Esophagus (tissue), 2 donors: ENCODE measurements at regions not wholly inside any gene's neighbourhood (a gene's known extent, or its start where the extent isn't known, plus 50 kb on each side); places are given as distances from the start of the nearest gene placed in this dataset.
"Not testable (repeated sequence)": the region's sequence is repeated elsewhere in the genome, so short reads cannot be mapped to it uniquely, and the experiment has no call there.

Source experiments
- H3K27ac ChIP-seq, 2 donors: one replicate each; pipeline ENCODE4 v1.5.1; 2013; ENCODE audit warnings: low read depth in 2 of 2, mild to moderate bottlenecking in 2 of 2, inconsistent platforms in 1 of 2, low read length in 1 of 2, moderate library complexity in 1 of 2
- H3K27me3 ChIP-seq, 2 donors: one replicate each; pipeline ENCODE4 v1.6.1; 2013; ENCODE audit warnings: low read length in 2 of 2, control low read depth in 1 of 2, mild to moderate bottlenecking in 1 of 2; ENCODE audit not compliant: insufficient read depth in 2 of 2, control insufficient read depth in 1 of 2
- H3K36me3 ChIP-seq, 2 donors: one replicate each; pipeline ENCODE4 v1.6.1; 2013; ENCODE audit warnings: low read length in 1 of 2; ENCODE audit not compliant: control insufficient read depth in 2 of 2, insufficient read depth in 2 of 2
- H3K4me1 ChIP-seq, 2 donors: one replicate each; pipeline ENCODE4 v1.6.1; 2013; ENCODE audit warnings: low read length in 1 of 2; ENCODE audit not compliant: control insufficient read depth in 2 of 2, insufficient read depth in 2 of 2
- H3K4me3 ChIP-seq, 2 donors: one replicate each; pipeline ENCODE4 v1.5.1; 2013; ENCODE audit warnings: low read length in 2 of 2, mild to moderate bottlenecking in 2 of 2, low read depth in 1 of 2, moderate library complexity in 1 of 2
- H3K9me3 ChIP-seq, 2 donors: one replicate each; pipeline ENCODE4 v1.6.1; 2013; ENCODE audit warnings: mild to moderate bottlenecking in 2 of 2, low read depth in 1 of 2, low read length in 1 of 2, moderate library complexity in 1 of 2; ENCODE audit not compliant: control insufficient read depth in 2 of 2, insufficient read depth in 1 of 2
- WGBS, 2 donors: extraction: QIAGEN DNeasy Blood & Tissue Kit; methylation state at CpG; one replicate each; pipeline ENCODE4 v1.1.7; 2013; 5-methylcytosine and 5-hydroxymethylcytosine counted together
- donor health status: healthy with polysubstance abuse.
- donor health status: Bipolar disorder and iron deficiency.

- not testable (repeated sequence) for H3K4me1 ChIP-seq, H3K27ac ChIP-seq, H3K27me3 ChIP-seq, H3K36me3 ChIP-seq, H3K9me3 ChIP-seq, H3K4me3 ChIP-seq
- WGBS, 2 donors, result 81% methylated on average over 2 of the region's 2 CpGs
Measured at GRCh38 chr9:42420324-42420723, 236.9 kb downstream of the SPATA31A6 start.

GRCh38 chr9:42421630-42422029, 238.2 kb downstream of the SPATA31A6 start:
- peak overlapping the region in 1 of 2 donors; percentile 47 for H3K27ac ChIP-seq
- not testable (repeated sequence) for H3K9me3 ChIP-seq, H3K4me3 ChIP-seq, H3K4me1 ChIP-seq, H3K36me3 ChIP-seq, H3K27me3 ChIP-seq
- WGBS, 2 donors, result 71 to 84% methylated on average over 7 to 8 of the region's 8 CpGs

- not testable (repeated sequence) for H3K4me1 ChIP-seq, H3K9me3 ChIP-seq, H3K27me3 ChIP-seq, H3K36me3 ChIP-seq, H3K4me3 ChIP-seq, H3K27ac ChIP-seq
- 79 to 85% methylated on average over 4 of the region's 4 CpGs for WGBS, 2 donors
Measured at GRCh38 chr9:42430674-42431615, 247.5 kb downstream of the SPATA31A6 start.

- not testable (repeated sequence) for H3K4me1 ChIP-seq, H3K36me3 ChIP-seq, H3K27ac ChIP-seq, H3K27me3 ChIP-seq, H3K9me3 ChIP-seq, H3K4me3 ChIP-seq
- WGBS, 2 donors, result 63 to 71% methylated on average over 1 of the region's 1 CpG
Measured at GRCh38 chr9:42431616-42432010, 248.2 kb downstream of the SPATA31A6 start.

GRCh38 chr9:42434844-42435714, 251.6 kb downstream of the SPATA31A6 start:
- not testable (repeated sequence) for H3K36me3 ChIP-seq, H3K4me3 ChIP-seq, H3K27me3 ChIP-seq, H3K9me3 ChIP-seq, H3K4me1 ChIP-seq, H3K27ac ChIP-seq
- 67 to 75% methylated on average over 14 to 15 of the region's 15 CpGs for WGBS, 2 donors

DNA sequence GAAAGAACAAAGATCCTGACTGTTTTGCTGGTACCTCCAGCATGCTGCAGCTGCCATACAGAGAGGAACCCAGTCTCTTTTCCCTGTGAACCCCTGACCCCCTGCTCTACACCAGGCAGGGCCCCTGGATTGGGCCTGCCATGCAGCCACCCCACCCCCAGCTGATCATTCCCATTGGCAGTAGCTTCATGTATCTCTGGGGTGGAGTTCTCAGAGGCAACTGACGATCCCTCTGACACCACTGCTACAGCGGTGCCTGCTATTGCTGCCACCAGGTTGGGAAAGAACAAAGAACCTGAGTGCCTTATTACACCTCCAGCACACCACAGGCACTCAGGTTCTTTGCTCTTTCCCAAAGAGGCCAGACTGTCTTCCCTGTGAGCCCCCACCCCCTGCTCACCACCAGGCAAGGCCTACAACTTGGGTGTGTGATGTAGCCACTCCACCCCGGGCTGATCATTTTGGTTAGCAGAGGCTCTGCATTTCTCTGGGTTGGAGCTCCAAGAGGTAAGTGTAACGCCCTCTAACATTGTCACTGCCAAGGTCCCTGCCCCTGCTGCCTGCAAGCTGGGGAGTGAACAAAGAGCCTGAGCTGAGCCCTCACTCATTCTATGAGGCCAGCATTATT, 252.4 kb downstream of the SPATA31A6 start:
- H3K4me1 ChIP-seq, H3K27me3 ChIP-seq, H3K36me3 ChIP-seq, H3K27ac ChIP-seq, H3K4me3 ChIP-seq, H3K9me3 ChIP-seq: not testable (repeated sequence)
- 85 to 87% methylated on average over 2 to 3 of the region's 4 CpGs for WGBS, 2 donors

- H3K36me3 ChIP-seq, H3K4me1 ChIP-seq, H3K9me3 ChIP-seq, H3K27me3 ChIP-seq, H3K4me3 ChIP-seq, H3K27ac ChIP-seq: not testable (repeated sequence)
- WGBS, 2 donors, result 47 to 64% methylated on average over 2 of the region's 6 CpGs
Measured at GRCh38 chr9:42437057-42437759, 253.7 kb downstream of the SPATA31A6 start.

- H3K27me3 ChIP-seq, H3K36me3 ChIP-seq, H3K27ac ChIP-seq, H3K4me3 ChIP-seq, H3K9me3 ChIP-seq, H3K4me1 ChIP-seq: not testable (repeated sequence)
Measured at GRCh38 chr9:42442680-42443079, 259.2 kb downstream of the SPATA31A6 start.

DNA sequence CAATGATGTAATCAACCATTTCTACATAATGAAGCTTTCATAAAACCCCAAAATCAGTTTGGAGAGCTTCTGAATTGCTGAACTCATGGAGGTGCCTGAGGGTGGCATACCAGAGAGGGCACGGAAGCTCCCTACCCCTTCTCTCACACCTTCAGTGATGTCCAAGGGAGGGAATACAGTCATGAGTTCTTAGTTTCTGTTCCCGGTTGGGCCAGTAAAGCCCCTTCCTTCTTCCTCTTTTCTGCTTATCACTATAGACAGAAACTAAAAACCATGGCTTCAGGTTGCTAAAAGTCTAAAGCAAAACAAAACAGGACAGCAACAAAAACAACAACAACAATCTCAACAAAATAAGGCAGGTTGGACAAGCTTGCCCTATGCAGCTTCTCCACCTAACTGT, 260.0 kb downstream of the SPATA31A6 start:
- H3K9me3 ChIP-seq, H3K36me3 ChIP-seq, H3K27me3 ChIP-seq, H3K4me3 ChIP-seq, H3K27ac ChIP-seq, H3K4me1 ChIP-seq: not testable (repeated sequence)
- 45 to 78% methylated on average over 2 of the region's 2 CpGs for WGBS, 2 donors
